Breast epithelium (tissue), 3 donors: ENCODE measurements at regions not wholly inside any gene's neighbourhood (a gene's known extent, or its start where the extent isn't known, plus 50 kb on each side); places are given as distances from the start of the nearest gene placed in this dataset.

Source experiments
- POLR2A ChIP-seq: fragments of 450-650 bp; IDR thresholded peaks from one replicate; pipeline ENCODE4 v1.6.1; 2016; ENCODE audit warnings: antibody characterized with exemption, mild to moderate bottlenecking, moderate library complexity
- POLR2AphosphoS5 ChIP-seq, 3 donors: sonication (generic); formaldehyde crosslinking; IDR thresholded peaks; one replicate each; pipeline ENCODE4 v1.6.1; 2017; ENCODE audit warnings: antibody characterized with exemption in 3 of 3
- TF ChIP-seq, protein P1 (sequence below), 3 donors: fragments of 450-650 bp; IDR thresholded peaks; one replicate each; pipeline ENCODE4 v1.5.1; 2016 to 2017; ENCODE audit warnings: antibody characterized with exemption in 3 of 3, mild to moderate bottlenecking in 3 of 3, moderate library complexity in 3 of 3

DNA sequence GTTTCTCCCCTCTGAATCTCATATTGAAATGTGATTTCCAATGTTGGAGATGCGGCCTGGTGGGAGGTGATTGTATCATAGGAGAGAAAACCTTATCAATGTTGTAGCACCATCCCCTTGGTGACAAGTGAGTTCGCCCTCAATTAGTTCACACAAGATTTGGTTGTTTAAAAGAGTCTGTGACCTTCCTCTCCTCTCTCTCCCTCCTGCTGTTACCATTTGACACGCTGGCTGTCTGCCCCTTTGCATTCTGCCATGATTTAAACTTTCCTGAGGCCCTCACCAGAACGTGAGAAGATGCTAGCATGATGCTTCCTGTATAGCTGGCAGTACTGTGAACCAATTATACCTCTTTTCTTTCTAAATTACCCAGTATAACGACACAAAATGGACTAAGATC, 730.9 kb upstream of the PRMT6 start:
- TF ChIP-seq POLR2A, result no peak
- TF ChIP-seq, protein P1, sequence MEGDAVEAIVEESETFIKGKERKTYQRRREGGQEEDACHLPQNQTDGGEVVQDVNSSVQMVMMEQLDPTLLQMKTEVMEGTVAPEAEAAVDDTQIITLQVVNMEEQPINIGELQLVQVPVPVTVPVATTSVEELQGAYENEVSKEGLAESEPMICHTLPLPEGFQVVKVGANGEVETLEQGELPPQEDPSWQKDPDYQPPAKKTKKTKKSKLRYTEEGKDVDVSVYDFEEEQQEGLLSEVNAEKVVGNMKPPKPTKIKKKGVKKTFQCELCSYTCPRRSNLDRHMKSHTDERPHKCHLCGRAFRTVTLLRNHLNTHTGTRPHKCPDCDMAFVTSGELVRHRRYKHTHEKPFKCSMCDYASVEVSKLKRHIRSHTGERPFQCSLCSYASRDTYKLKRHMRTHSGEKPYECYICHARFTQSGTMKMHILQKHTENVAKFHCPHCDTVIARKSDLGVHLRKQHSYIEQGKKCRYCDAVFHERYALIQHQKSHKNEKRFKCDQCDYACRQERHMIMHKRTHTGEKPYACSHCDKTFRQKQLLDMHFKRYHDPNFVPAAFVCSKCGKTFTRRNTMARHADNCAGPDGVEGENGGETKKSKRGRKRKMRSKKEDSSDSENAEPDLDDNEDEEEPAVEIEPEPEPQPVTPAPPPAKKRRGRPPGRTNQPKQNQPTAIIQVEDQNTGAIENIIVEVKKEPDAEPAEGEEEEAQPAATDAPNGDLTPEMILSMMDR (IDR thresholded peaks at IDR 0.05), result no peak
- no peak for TF ChIP-seq POLR2AphosphoS5 (IDR thresholded peaks at IDR 0.05)
